SH-SY5Y (cell line): ENCODE measurements at regions not wholly inside any gene's neighbourhood (a gene's known extent, or its start where the extent isn't known, plus 50 kb on each side); places are given as distances from the start of the nearest gene placed in this dataset.

Experiments
- GATA2 ChIP-seq: IDR thresholded peaks from 2 replicates; pipeline ENCODE4 v1.6.1; 2011; ENCODE audit warnings: mild to moderate bottlenecking, low read depth, low read length
- GATA3 ChIP-seq: IDR thresholded peaks from 2 replicates; pipeline ENCODE4 v1.6.1; 2011; ENCODE audit warnings: low read depth, mild to moderate bottlenecking, low read length, moderate library complexity

DNA sequence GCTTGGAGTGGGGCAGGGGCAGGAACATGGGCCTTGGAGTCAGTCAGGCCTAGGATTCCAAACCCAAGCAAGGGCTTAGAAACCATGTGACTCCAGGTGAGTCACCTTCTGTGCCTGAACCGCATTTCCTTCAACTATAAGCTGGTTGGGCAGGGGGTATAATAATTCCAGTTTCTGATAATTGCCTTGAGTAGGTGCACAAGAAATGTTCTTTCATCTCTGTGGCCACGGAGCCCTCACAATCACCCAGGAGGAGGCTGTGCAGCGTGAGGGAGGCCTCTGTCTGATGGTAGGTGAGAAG lies 112.1 kb upstream of the HAAO start:
- TF ChIP-seq GATA2, result no peak
- no peak for TF ChIP-seq GATA3
